NCI-H524 treated with DMSO at 0.1 percent for 48 hours (cell line): ENCODE measurements at regions not wholly inside any gene's neighbourhood (a gene's known extent, or its start where the extent isn't known, plus 50 kb on each side); places are given as distances from the start of the nearest gene placed in this dataset.
A peak's percentile ranks its signal among the peaks of the same experiment; 100 is the strongest.
"Not testable (repeated sequence)": the region's sequence is repeated elsewhere in the genome, so short reads cannot be mapped to it uniquely, and the experiment has no call there.

Experiments used
- DNase-seq: peaks from one replicate; lab custom pipeline; 2025; lab: John Stamatoyannopoulos, UW

GRCh38 chr6:55058682-55059081 is 115.6 kb upstream of the HCRTR2 start:
- DNase-seq, result peak; percentile 85

GRCh38 chr6:55064711-55065420 is 109.4 kb upstream of the HCRTR2 start:
- no peak for DNase-seq

GRCh38 chr6:55069132-55069781 is 105.1 kb upstream of the HCRTR2 start:
- peak; percentile 32 for DNase-seq

GRCh38 chr6:55082021-55082420 is 92.3 kb upstream of the HCRTR2 start:
- DNase-seq, result no peak

- DNase-seq, result not testable (repeated sequence)
Measured at GRCh38 chr6:55088011-55088410, 86.3 kb upstream of the HCRTR2 start.

- no peak for DNase-seq
Measured at GRCh38 chr6:55088902-55089301, 85.4 kb upstream of the HCRTR2 start.

- no peak for DNase-seq
Measured at GRCh38 chr6:55089325-55089724, 85.0 kb upstream of the HCRTR2 start.

GRCh38 chr6:55100686-55101085 is 73.6 kb upstream of the HCRTR2 start:
- no peak for DNase-seq

- DNase-seq, result no peak
Measured at GRCh38 chr6:55101157-55101556, 73.2 kb upstream of the HCRTR2 start.

- DNase-seq, result no peak
Measured at GRCh38 chr6:55108134-55109130, 65.9 kb upstream of the HCRTR2 start.

GRCh38 chr6:55117267-55117666 is 57.0 kb upstream of the HCRTR2 start:
- DNase-seq, result no peak

- DNase-seq, result not testable (repeated sequence)
Measured at GRCh38 chr6:55124241-55124640, 50.1 kb upstream of the HCRTR2 start.
